Gastroesophageal sphincter (tissue), 4 donors: ENCODE measurements at regions not wholly inside any gene's neighbourhood (a gene's known extent, or its start where the extent isn't known, plus 50 kb on each side); places are given as distances from the start of the nearest gene placed in this dataset.

Experiments
- ATAC-seq: fragments of 150-250 bp; one replicate; pipeline ENCODE4 v1.9.1; 2016; ENCODE audit warnings: mild to moderate bottlenecking, moderate library complexity
- H3K27ac ChIP-seq, 4 donors: fragments of 200-600 bp; sonication (generic) in 3 of 4; 1 replicate in 3 of 4; 2 replicates in 1 of 4; pipeline ENCODE4 v1.5.1; 2016 to 2019
- H3K27me3 ChIP-seq: fragments of 200-600 bp; sonication (generic); one replicate; pipeline ENCODE4 v1.5.1; 2019
- H3K36me3 ChIP-seq, 2 donors: fragments of 200-600 bp; sonication (generic); one replicate each; pipeline ENCODE4 v1.5.1; 2019; ENCODE audit warnings: control low read depth in 1 of 2
- H3K4me1 ChIP-seq, 3 donors: fragments of 200-600 bp; sonication (generic); 1 replicate in 2 of 3; 2 replicates in 1 of 3; pipeline ENCODE4 v1.5.1; 2016 to 2019; ENCODE audit warnings: control low read depth in 2 of 3
- H3K4me3 ChIP-seq, 2 donors: fragments of 200-600 bp; sonication (generic); one replicate each; pipeline ENCODE4 v1.5.1; 2019; ENCODE audit warnings: mild to moderate bottlenecking in 1 of 2, moderate library complexity in 1 of 2
- H3K9me3 ChIP-seq, 3 donors: fragments of 200-600 bp; sonication (generic); one replicate each; pipeline ENCODE4 v1.5.1; 2017 to 2019; ENCODE audit warnings: control low read depth in 2 of 3
- EP300 ChIP-seq: sonication (generic); formaldehyde crosslinking; IDR thresholded peaks from one replicate; pipeline ENCODE4 v1.6.1; 2017; ENCODE audit warnings: antibody characterized with exemption, mild to moderate bottlenecking
- POLR2A ChIP-seq, 2 donors: fragments of 450-650 bp; IDR thresholded peaks; one replicate each; pipeline ENCODE4 v1.6.1; 2017; ENCODE audit warnings: antibody characterized with exemption in 2 of 2, mild to moderate bottlenecking in 2 of 2, moderate library complexity in 1 of 2
- POLR2AphosphoS5 ChIP-seq: sonication (generic); formaldehyde crosslinking; IDR thresholded peaks from one replicate; pipeline ENCODE4 v1.6.1; 2017; ENCODE audit warnings: antibody characterized with exemption
- WGBS, 2 donors: methylation state at CpG; one replicate each; pipeline ENCODE4 v1.1.5; 2018; ENCODE audit warnings: low coverage in 1 of 2; 5-methylcytosine and 5-hydroxymethylcytosine counted together
- TF ChIP-seq, protein P1 (sequence below), 4 experiments: fragments of 200-600 bp in 2 of 4; fragments of 450-650 bp in 2 of 4; sonication (generic) in 1 of 4; IDR thresholded peaks; one replicate each; pipeline ENCODE4 v1.5.1; 2017 to 2019; ENCODE audit warnings: antibody characterized with exemption in 4 of 4, mild to moderate bottlenecking in 2 of 4, moderate library complexity in 2 of 4

DNA sequence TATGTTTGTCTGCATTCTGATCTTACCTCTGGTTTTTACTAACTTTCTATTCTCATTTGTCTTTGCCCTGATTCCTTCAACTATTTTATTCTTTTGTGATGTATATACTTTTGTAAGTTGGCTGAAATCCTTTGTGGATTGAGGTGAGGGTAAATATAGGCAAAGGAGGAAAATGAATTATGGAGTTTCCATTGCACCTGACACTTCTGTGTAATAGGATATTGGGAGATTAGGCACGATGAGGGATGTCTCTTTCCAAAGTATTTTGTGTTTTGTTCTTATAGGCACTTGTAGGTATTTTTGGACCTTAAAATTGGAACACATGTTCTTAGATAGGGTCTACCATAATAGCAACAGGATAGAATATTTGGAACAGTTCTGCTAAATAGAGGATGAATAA, 76.4 kb downstream of the HRH4 start:
- no peaks in the 10 kb centered on the region for H3K4me1 ChIP-seq
- 38 to 56% methylated on average over 1 of the region's 1 CpG for WGBS, 2 donors
- no peaks in the 10 kb centered on the region for H3K36me3 ChIP-seq
- peaks cover 16% of the 10 kb centered on the region for H3K27me3 ChIP-seq
- H3K4me3 ChIP-seq, result no peak overlapping the region
- no peak for ATAC-seq
- no peak overlapping the region for H3K27ac ChIP-seq
- H3K9me3 ChIP-seq, result no peaks in the 10 kb centered on the region
- TF ChIP-seq, protein P1, sequence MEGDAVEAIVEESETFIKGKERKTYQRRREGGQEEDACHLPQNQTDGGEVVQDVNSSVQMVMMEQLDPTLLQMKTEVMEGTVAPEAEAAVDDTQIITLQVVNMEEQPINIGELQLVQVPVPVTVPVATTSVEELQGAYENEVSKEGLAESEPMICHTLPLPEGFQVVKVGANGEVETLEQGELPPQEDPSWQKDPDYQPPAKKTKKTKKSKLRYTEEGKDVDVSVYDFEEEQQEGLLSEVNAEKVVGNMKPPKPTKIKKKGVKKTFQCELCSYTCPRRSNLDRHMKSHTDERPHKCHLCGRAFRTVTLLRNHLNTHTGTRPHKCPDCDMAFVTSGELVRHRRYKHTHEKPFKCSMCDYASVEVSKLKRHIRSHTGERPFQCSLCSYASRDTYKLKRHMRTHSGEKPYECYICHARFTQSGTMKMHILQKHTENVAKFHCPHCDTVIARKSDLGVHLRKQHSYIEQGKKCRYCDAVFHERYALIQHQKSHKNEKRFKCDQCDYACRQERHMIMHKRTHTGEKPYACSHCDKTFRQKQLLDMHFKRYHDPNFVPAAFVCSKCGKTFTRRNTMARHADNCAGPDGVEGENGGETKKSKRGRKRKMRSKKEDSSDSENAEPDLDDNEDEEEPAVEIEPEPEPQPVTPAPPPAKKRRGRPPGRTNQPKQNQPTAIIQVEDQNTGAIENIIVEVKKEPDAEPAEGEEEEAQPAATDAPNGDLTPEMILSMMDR (IDR thresholded peaks at IDR 0.05), result no peak
- no peak for TF ChIP-seq POLR2AphosphoS5
- TF ChIP-seq POLR2A (IDR thresholded peaks at IDR 0.05), result no peak
- no peak for TF ChIP-seq EP300

- Histone ChIP-seq H3K9me3 (no peaks in the 10 kb centered on the region), H3K27me3 (peaks cover 6% of the 10 kb centered on the region), H3K4me1 (no peaks in the 10 kb centered on the region), H3K36me3 (no peaks in the 10 kb centered on the region), H3K4me3 (no peak overlapping the region), H3K27ac (no peak overlapping the region)
- no peak for ATAC-seq
- 74 to 81% methylated on average over 3 to 5 of the region's 5 CpGs for WGBS, 2 donors
- TF ChIP-seq POLR2A (IDR thresholded peaks at IDR 0.05), result no peak
- TF ChIP-seq, protein P1 (IDR thresholded peaks at IDR 0.05), result no peak
- no peak for TF ChIP-seq POLR2AphosphoS5
- TF ChIP-seq EP300, result no peak
Observed at GRCh38 chr18:24538414-24539264, 78.2 kb downstream of the HRH4 start.

- H3K27me3 ChIP-seq, result no peaks in the 10 kb centered on the region
- ATAC-seq, result no peak
- H3K27ac ChIP-seq, result no peak overlapping the region
- H3K4me3 ChIP-seq, result no peak overlapping the region
- TF ChIP-seq EP300, result no peak
- no peak for TF ChIP-seq POLR2A (IDR thresholded peaks at IDR 0.05)
- TF ChIP-seq POLR2AphosphoS5, result no peak
- TF ChIP-seq, protein P1 (IDR thresholded peaks at IDR 0.05), result no peak
- no peaks in the 10 kb centered on the region for H3K36me3 ChIP-seq
- 27 to 36% methylated on average over 3 to 4 of the region's 4 CpGs for WGBS, 2 donors
- no peaks in the 10 kb centered on the region for H3K9me3 ChIP-seq
- H3K4me1 ChIP-seq, result no peaks in the 10 kb centered on the region
Observed at GRCh38 chr18:24539866-24540617, 79.6 kb downstream of the HRH4 start.

GRCh38 chr18:24540896-24541295, 80.5 kb downstream of the HRH4 start:
- Histone ChIP-seq H3K4me3 (no peak overlapping the region), H3K4me1 (no peaks in the 10 kb centered on the region), H3K27ac (no peak overlapping the region), H3K36me3 (no peaks in the 10 kb centered on the region), H3K27me3 (no peaks in the 10 kb centered on the region), H3K9me3 (no peaks in the 10 kb centered on the region)
- ATAC-seq, result no peak
- WGBS, 2 donors, result 81 to 83% methylated on average over 8 of the region's 8 CpGs
- TF ChIP-seq POLR2A (IDR thresholded peaks at IDR 0.05), result no peak

GRCh38 chr18:24543086-24543794, 82.8 kb downstream of the HRH4 start:
- H3K9me3 ChIP-seq, result no peaks in the 10 kb centered on the region
- H3K36me3 ChIP-seq, result no peaks in the 10 kb centered on the region
- H3K27me3 ChIP-seq, result no peaks in the 10 kb centered on the region
- TF ChIP-seq POLR2A (IDR thresholded peaks at IDR 0.05) (no peak), POLR2AphosphoS5 (no peak)
- TF ChIP-seq, protein P1 (IDR thresholded peaks at IDR 0.05), result no peak
- no peak for ATAC-seq
- WGBS, 2 donors, result 76 to 78% methylated on average over 4 of the region's 4 CpGs
- no peaks in the 10 kb centered on the region for H3K4me1 ChIP-seq
- no peak overlapping the region for H3K4me3 ChIP-seq
- no peak overlapping the region for H3K27ac ChIP-seq
